ENCODE measurements at regions not wholly inside any gene's neighbourhood (a gene's known extent, or its start where the extent isn't known, plus 50 kb on each side); places are given as distances from the start of the nearest gene placed in this dataset.
A peak's percentile ranks its signal among the peaks of the same experiment; 100 is the strongest.
"Not testable (repeated sequence)": the region's sequence is repeated elsewhere in the genome, so short reads cannot be mapped to it uniquely, and the experiment has no call there.

GRCh38 chr1:60873396-60873795, 209.0 kb upstream of the NFIA start:
- not testable (repeated sequence) for DNase-seq

GRCh38 chr1:60872426-60873054, 209.8 kb upstream of the NFIA start:
- in situ Hi-C loops (cut with MboI; ENCODE audit: low pct_unique_long_range_greater_than_20kb, low sequenced_read_pairs): no loop called here
- no peak for DNase-seq

More at GRCh38 chr1:60873396-60873795, 209.0 kb upstream of the NFIA start:
- in situ Hi-C loops (cut with MboI; ENCODE audit: low pct_unique_long_range_greater_than_20kb, low sequenced_read_pairs): not testable (repeated sequence)

GRCh38 chr1:60870269-60870865, 212.0 kb upstream of the NFIA start:
- no peak for DNase-seq
- in situ Hi-C loops (cut with MboI; ENCODE audit: low pct_unique_long_range_greater_than_20kb, low sequenced_read_pairs): no loop called here

GRCh38 chr1:60868901-60869663, 213.3 kb upstream of the NFIA start:
- no peak for DNase-seq
- in situ Hi-C loops (cut with MboI; ENCODE audit: low pct_unique_long_range_greater_than_20kb, low sequenced_read_pairs): no loop called here

GRCh38 chr1:60867782-60868181, 214.6 kb upstream of the NFIA start:
- in situ Hi-C loops (cut with MboI; ENCODE audit: low pct_unique_long_range_greater_than_20kb, low sequenced_read_pairs): no loop called here

GRCh38 chr1:60866917-60867531, 215.3 kb upstream of the NFIA start:
- no peak for DNase-seq
- in situ Hi-C loops (cut with MboI; ENCODE audit: low pct_unique_long_range_greater_than_20kb, low sequenced_read_pairs): no loop called here

More at GRCh38 chr1:60867782-60868181, 214.6 kb upstream of the NFIA start:
- no peak for DNase-seq

- no peak for DNase-seq
- in situ Hi-C loops (cut with MboI; ENCODE audit: low pct_unique_long_range_greater_than_20kb, low sequenced_read_pairs): no loop called here
These were observed 216.0 kb upstream of the NFIA start for GRCh38 chr1:60866226-60866900.

- in situ Hi-C loops (cut with MboI; ENCODE audit: low pct_unique_long_range_greater_than_20kb, low sequenced_read_pairs): no loop called here
- no peak for DNase-seq
These were observed 217.2 kb upstream of the NFIA start for GRCh38 chr1:60865166-60865565.

GRCh38 chr1:60864722-60865121, 217.6 kb upstream of the NFIA start:
- DNase-seq: no peak
- in situ Hi-C loops (cut with MboI; ENCODE audit: low pct_unique_long_range_greater_than_20kb, low sequenced_read_pairs): no loop called here

GRCh38 chr1:60863131-60863530, 219.2 kb upstream of the NFIA start:
- DNase-seq: no peak
- in situ Hi-C loops (cut with MboI; ENCODE audit: low pct_unique_long_range_greater_than_20kb, low sequenced_read_pairs): no loop called here

GRCh38 chr1:60861961-60862567, 220.3 kb upstream of the NFIA start:
- in situ Hi-C loops (cut with MboI; ENCODE audit: low pct_unique_long_range_greater_than_20kb, low sequenced_read_pairs): no loop called here
- no peak for DNase-seq

- no peak for DNase-seq
- in situ Hi-C loops (cut with MboI; ENCODE audit: low pct_unique_long_range_greater_than_20kb, low sequenced_read_pairs): no loop called here
These were observed 223.2 kb upstream of the NFIA start for GRCh38 chr1:60859111-60859510.

- in situ Hi-C loops (cut with MboI; ENCODE audit: low pct_unique_long_range_greater_than_20kb, low sequenced_read_pairs): no loop called here
- DNase-seq: no peak
These were observed 224.5 kb upstream of the NFIA start for GRCh38 chr1:60857851-60858250.

- in situ Hi-C loops (cut with MboI; ENCODE audit: low pct_unique_long_range_greater_than_20kb, low sequenced_read_pairs): no loop called here
- DNase-seq: no peak
These were observed 232.3 kb upstream of the NFIA start for GRCh38 chr1:60850084-60850483.

GRCh38 chr1:60849401-60849800, 233.0 kb upstream of the NFIA start:
- in situ Hi-C loops (cut with MboI; ENCODE audit: low pct_unique_long_range_greater_than_20kb, low sequenced_read_pairs): no loop called here
- no peak for DNase-seq

- in situ Hi-C loops (cut with MboI; ENCODE audit: low pct_unique_long_range_greater_than_20kb, low sequenced_read_pairs): no loop called here
- peak; percentile 63 for DNase-seq
These were observed 233.7 kb upstream of the NFIA start for GRCh38 chr1:60848583-60849188.

- in situ Hi-C loops (cut with MboI; ENCODE audit: low pct_unique_long_range_greater_than_20kb, low sequenced_read_pairs): no loop called here
These were observed 234.3 kb upstream of the NFIA start for GRCh38 chr1:60847855-60848582.

GRCh38 chr1:60847391-60847790, 235.0 kb upstream of the NFIA start:
- no peak for DNase-seq
- in situ Hi-C loops (cut with MboI; ENCODE audit: low pct_unique_long_range_greater_than_20kb, low sequenced_read_pairs): no loop called here

More at GRCh38 chr1:60847855-60848582, 234.3 kb upstream of the NFIA start:
- no peak for DNase-seq

Measured in KBM-7 (cell line).